K562 (cell line): ENCODE measurements at regions not wholly inside any gene's neighbourhood (a gene's known extent, or its start where the extent isn't known, plus 50 kb on each side); places are given as distances from the start of the nearest gene placed in this dataset.
"Not testable (repeated sequence)": the region's sequence is repeated elsewhere in the genome, so short reads cannot be mapped to it uniquely, and the experiment has no call there.

Experiments used
- CLOCK ChIP-seq: fragments of 250-450 bp; sonication (Bioruptor Pico); IDR thresholded peaks from 2 replicates; pipeline ENCODE4 v1.4.0; 2020; ENCODE audit warnings: mild to moderate bottlenecking, moderate library complexity, borderline replicate concordance
- CTCF ChIP-seq, 3 experiments: IDR thresholded peaks in 2 of 3; conservative IDR thresholded peaks in 1 of 3; 2 replicates each; pipeline ENCODE4 v1.5.1; 2011 to 2012; ENCODE audit warnings: low read length in 3 of 3, mild to moderate bottlenecking in 3 of 3, control low read depth in 2 of 3, improper control_type of control experiment in 1 of 3, inconsistent platforms in 1 of 3, low read depth in 1 of 3, mixed read lengths in 1 of 3, moderate library complexity in 1 of 3; ENCODE audit not compliant: insufficient read depth in 2 of 3
- E2F8 ChIP-seq: fragments of 450-650 bp; IDR thresholded peaks from 2 replicates; pipeline ENCODE4 v1.7.1; 2018; ENCODE audit warnings: mild to moderate bottlenecking, low read depth; ENCODE audit not compliant: partially characterized antibody
- ELF2 ChIP-seq: fragments of 250-450 bp; sonication (Bioruptor Pico); IDR thresholded peaks from 2 replicates; pipeline ENCODE4 v1.5.0; 2021; ENCODE audit warnings: mild to moderate bottlenecking
- ESRRA ChIP-seq: fragments of 450-650 bp; IDR thresholded peaks from 2 replicates; pipeline ENCODE4 v1.6.1; 2014; ENCODE audit warnings: low read depth, mild to moderate bottlenecking, moderate library complexity, borderline replicate concordance
- HNRNPUL1 ChIP-seq: fragments of 200-400 bp; formaldehyde crosslinking; IDR thresholded peaks from 2 replicates; pipeline ENCODE4 v1.6.1; 2017; ENCODE audit warnings: low read length
- POLR2A ChIP-seq: fragments of 450-650 bp; conservative IDR thresholded peaks from 2 replicates; pipeline ENCODE4 v1.6.1; 2016
- SMARCE1 ChIP-seq: fragments of 450-650 bp; IDR thresholded peaks from 2 replicates; pipeline ENCODE4 v1.7.1; 2016; ENCODE audit warnings: mild to moderate bottlenecking
- TAF1 ChIP-seq: IDR thresholded peaks from 2 replicates; pipeline ENCODE4 v1.6.1; 2011; ENCODE audit warnings: mild to moderate bottlenecking, low read length, moderate library complexity; ENCODE audit not compliant: insufficient read depth, control insufficient read depth, severe bottlenecking; ENCODE audit errors: extremely low read depth
- ZBTB11 ChIP-seq, 3 experiments: fragments of 200-800 bp in 1 of 3; fragments of 250-450 bp in 1 of 3; fragments of 450-650 bp in 1 of 3; sonication (Bioruptor Pico) in 1 of 3; sonication (Bioruptor generic) in 1 of 3; formaldehyde crosslinking in 1 of 3; IDR thresholded peaks; 2 replicates each; pipeline versions ENCODE4 v1.6.1 to v1.8.0; 2016 to 2022; ENCODE audit warnings: mild to moderate bottlenecking in 2 of 3, missing genetic modification characterization in 2 of 3, missing compliant biosample characterization in 1 of 3, moderate library complexity in 1 of 3
- ZFX ChIP-seq: sonication (generic); formaldehyde crosslinking; IDR thresholded peaks from 2 replicates; pipeline ENCODE4 v1.8.0; 2022; ENCODE audit warnings: mild to moderate bottlenecking, missing genetic modification reagents, moderate library complexity

GRCh38 chr16:5159537-5159936 lies 61.9 kb upstream of the EEF2KMT start:
- TF ChIP-seq ZBTB11 (CRISPR knock-in tag; IDR thresholded peaks at IDR 0.05); CTCF (IDR thresholded peaks at IDR 0.05 in 2 of 3, conservative IDR thresholded peaks at IDR 0.05 in 1 of 3; ENCODE audit: insufficient read depth in 2 of 3, low read depth in 1 of 3, low read length in 3 of 3); E2F8; POLR2A; ELF2 (CRISPR knock-in tag); TAF1; HNRNPUL1; ESRRA; CLOCK; SMARCE1; ZFX (CRISPR knock-in tag): not testable (repeated sequence)
